Osteocyte (in vitro differentiated cells): ENCODE measurements at regions not wholly inside any gene's neighbourhood (a gene's known extent, or its start where the extent isn't known, plus 50 kb on each side); places are given as distances from the start of the nearest gene placed in this dataset.
A peak's percentile ranks its signal among the peaks of the same experiment; 100 is the strongest.

Experiments
- DNase-seq: peaks from one replicate; pipeline ENCODE4 v3.0.0; 2021; ENCODE audit warnings: mixed read lengths; ENCODE audit not compliant: unreplicated experiment; ENCODE audit errors: extremely low spot score
- H3K27ac Mint-ChIP-seq: one replicate; pipeline ENCODE4 v1.8.0; 2021; ENCODE audit warnings: mild to moderate bottlenecking, mixed read lengths; ENCODE audit not compliant: unreplicated experiment
- H3K27me3 Mint-ChIP-seq: one replicate; pipeline ENCODE4 v1.8.0; 2021; ENCODE audit warnings: mixed read lengths; ENCODE audit not compliant: unreplicated experiment
- H3K36me3 Mint-ChIP-seq: one replicate; pipeline ENCODE4 v1.8.0; 2021; ENCODE audit warnings: mixed read lengths; ENCODE audit not compliant: unreplicated experiment
- H3K4me1 Mint-ChIP-seq: one replicate; pipeline ENCODE4 v1.8.0; 2021; ENCODE audit warnings: mixed read lengths; ENCODE audit not compliant: unreplicated experiment
- H3K4me3 Mint-ChIP-seq: one replicate; pipeline ENCODE4 v1.8.0; 2021; ENCODE audit warnings: mild to moderate bottlenecking, moderate library complexity, mixed read lengths; ENCODE audit not compliant: unreplicated experiment
- H3K9me3 Mint-ChIP-seq: one replicate; pipeline ENCODE4 v1.8.0; 2021; ENCODE audit warnings: mixed read lengths; ENCODE audit not compliant: unreplicated experiment
- TF ChIP-seq, protein P1 (sequence below): fragments of 200-600 bp; sonication (generic); IDR thresholded peaks from 2 replicates; pipeline ENCODE4 v1.5.0; 2021; ENCODE audit warnings: antibody characterized with exemption, mild to moderate bottlenecking, moderate library complexity

DNA sequence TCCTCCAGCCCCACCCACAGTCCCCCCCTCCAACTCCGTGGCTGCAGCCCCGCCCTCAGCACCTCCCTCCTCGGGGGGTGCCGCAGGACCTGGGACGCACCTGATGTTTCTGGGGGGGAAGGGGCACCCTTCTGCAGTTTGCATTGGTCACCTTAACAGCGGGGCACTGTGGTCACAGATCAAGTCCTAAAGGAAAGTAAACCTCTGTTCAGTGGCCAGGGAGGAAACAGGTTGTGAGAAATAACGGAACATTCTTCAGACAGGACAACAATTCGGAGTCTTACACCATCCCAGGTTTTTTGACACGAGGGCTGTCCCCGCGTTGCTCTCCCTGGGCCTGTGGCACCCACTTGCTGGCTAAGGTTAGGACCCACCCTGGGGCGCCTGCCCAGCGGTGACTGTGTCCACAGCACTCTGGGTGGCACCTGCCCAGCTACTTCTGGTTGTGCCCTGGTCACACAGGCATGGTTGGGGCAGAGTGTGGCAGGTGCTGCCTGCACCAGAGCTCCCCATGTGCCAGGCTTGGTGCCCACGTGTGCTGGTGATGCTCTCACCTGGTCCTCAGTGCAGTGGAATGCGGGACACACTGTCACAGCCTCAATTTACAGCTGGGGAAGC lies 93.5 kb upstream of the OTOS start:
- DNase-seq: peak; percentile 79
- H3K27ac Mint-ChIP-seq: no peak overlapping the region
- H3K4me1 Mint-ChIP-seq: peaks cover 17% of the 10 kb centered on the region
- no peak overlapping the region for H3K4me3 Mint-ChIP-seq
- no peaks in the 10 kb centered on the region for H3K36me3 Mint-ChIP-seq
- TF ChIP-seq, protein P1, sequence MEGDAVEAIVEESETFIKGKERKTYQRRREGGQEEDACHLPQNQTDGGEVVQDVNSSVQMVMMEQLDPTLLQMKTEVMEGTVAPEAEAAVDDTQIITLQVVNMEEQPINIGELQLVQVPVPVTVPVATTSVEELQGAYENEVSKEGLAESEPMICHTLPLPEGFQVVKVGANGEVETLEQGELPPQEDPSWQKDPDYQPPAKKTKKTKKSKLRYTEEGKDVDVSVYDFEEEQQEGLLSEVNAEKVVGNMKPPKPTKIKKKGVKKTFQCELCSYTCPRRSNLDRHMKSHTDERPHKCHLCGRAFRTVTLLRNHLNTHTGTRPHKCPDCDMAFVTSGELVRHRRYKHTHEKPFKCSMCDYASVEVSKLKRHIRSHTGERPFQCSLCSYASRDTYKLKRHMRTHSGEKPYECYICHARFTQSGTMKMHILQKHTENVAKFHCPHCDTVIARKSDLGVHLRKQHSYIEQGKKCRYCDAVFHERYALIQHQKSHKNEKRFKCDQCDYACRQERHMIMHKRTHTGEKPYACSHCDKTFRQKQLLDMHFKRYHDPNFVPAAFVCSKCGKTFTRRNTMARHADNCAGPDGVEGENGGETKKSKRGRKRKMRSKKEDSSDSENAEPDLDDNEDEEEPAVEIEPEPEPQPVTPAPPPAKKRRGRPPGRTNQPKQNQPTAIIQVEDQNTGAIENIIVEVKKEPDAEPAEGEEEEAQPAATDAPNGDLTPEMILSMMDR: no peak
- no peaks in the 10 kb centered on the region for H3K27me3 Mint-ChIP-seq
- H3K9me3 Mint-ChIP-seq: peaks cover 12% of the 10 kb centered on the region

DNA sequence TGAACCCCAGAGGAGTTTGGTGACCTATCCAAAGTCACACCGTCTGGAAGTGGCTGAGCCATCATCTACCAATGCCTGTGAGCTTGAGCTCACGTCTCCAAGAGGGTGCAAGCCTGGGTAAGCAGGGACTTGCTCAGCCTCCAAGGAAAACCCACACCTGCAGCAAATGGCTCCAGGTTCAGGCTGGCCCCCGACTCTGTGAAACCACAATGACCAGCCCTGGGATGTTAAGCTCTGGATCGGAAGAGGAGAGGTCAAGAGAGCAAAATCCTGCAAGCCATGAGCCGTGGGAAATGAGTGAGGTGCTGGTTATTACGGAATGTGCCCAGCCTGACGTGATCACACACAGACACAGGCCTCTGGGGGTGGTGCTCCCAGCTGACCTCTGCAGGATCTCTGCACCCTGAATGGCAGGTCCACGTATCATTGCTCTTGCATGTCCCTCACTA lies 94.1 kb upstream of the OTOS start:
- no peaks in the 10 kb centered on the region for H3K36me3 Mint-ChIP-seq
- H3K27ac Mint-ChIP-seq: no peak overlapping the region
- no peaks in the 10 kb centered on the region for H3K27me3 Mint-ChIP-seq
- TF ChIP-seq, protein P1: no peak
- H3K4me1 Mint-ChIP-seq: peaks cover 17% of the 10 kb centered on the region
- H3K4me3 Mint-ChIP-seq: no peak overlapping the region
- peaks cover 11% of the 10 kb centered on the region for H3K9me3 Mint-ChIP-seq
- peak; percentile 60 for DNase-seq

DNA sequence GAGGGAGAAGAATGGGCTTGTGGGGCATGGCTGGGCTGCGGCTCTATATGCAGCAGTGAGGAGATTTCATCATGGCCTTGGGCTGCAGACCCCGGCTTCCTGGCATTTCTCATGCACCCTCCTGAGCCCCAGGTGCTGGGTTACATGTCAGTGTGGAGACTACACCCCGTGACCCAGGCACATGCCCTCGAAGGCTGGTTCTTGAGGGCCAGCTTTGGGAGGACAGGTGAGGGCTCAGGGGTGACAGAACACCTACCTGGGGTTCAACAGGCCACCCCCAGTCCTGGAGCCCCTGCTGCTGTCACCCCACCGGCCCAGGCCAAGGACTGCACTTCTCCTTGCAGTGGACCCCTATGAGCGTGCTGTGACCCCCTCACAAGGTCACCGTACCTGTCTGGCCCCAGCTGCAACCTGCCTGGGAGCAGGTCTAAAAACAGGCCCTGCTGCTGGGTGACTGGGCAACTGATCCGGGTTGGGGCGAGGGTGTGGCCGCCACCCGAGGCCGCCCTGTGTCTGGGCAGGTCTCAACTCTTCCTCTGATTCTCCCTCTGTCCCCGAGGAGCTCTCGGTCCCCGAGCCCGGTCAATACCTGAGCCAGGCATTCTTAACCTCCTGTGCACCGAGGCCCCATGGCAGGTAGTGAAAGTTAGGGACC lies 94.8 kb upstream of the OTOS start:
- no peak overlapping the region for H3K4me3 Mint-ChIP-seq
- DNase-seq: peak; percentile 83
- H3K27me3 Mint-ChIP-seq: peaks cover under 1% of the 10 kb centered on the region
- no peak overlapping the region for H3K27ac Mint-ChIP-seq
- H3K36me3 Mint-ChIP-seq: no peaks in the 10 kb centered on the region
- peaks cover 17% of the 10 kb centered on the region for H3K4me1 Mint-ChIP-seq
- peaks cover 5% of the 10 kb centered on the region for H3K9me3 Mint-ChIP-seq
- TF ChIP-seq, protein P1: no peak

DNA sequence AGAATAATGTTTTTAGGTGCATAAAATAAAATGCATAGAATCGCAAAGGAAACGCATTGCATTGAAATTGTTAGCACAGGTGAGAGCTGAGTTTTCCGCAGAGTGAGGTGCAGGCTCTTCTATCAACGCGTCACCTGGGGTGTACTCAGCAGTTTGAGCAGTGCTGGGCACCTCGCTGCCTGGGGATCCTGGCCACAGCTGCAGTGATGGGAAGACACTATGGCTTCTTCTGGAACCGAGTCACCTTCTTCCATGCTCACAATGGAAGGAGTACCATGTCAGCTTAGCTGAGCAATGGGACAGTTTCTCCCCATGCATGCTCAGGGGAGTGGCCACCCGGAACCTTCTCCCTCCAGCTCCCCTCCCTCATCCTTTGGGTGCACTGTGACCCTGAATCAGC lies 95.4 kb upstream of the OTOS start:
- no peak overlapping the region for H3K4me3 Mint-ChIP-seq
- DNase-seq: no peak
- no peak overlapping the region for H3K27ac Mint-ChIP-seq
- peaks cover 5% of the 10 kb centered on the region for H3K9me3 Mint-ChIP-seq
- no peaks in the 10 kb centered on the region for H3K36me3 Mint-ChIP-seq
- H3K4me1 Mint-ChIP-seq: peaks cover 17% of the 10 kb centered on the region
- H3K27me3 Mint-ChIP-seq: peaks cover 5% of the 10 kb centered on the region
- TF ChIP-seq, protein P1: no peak

DNA sequence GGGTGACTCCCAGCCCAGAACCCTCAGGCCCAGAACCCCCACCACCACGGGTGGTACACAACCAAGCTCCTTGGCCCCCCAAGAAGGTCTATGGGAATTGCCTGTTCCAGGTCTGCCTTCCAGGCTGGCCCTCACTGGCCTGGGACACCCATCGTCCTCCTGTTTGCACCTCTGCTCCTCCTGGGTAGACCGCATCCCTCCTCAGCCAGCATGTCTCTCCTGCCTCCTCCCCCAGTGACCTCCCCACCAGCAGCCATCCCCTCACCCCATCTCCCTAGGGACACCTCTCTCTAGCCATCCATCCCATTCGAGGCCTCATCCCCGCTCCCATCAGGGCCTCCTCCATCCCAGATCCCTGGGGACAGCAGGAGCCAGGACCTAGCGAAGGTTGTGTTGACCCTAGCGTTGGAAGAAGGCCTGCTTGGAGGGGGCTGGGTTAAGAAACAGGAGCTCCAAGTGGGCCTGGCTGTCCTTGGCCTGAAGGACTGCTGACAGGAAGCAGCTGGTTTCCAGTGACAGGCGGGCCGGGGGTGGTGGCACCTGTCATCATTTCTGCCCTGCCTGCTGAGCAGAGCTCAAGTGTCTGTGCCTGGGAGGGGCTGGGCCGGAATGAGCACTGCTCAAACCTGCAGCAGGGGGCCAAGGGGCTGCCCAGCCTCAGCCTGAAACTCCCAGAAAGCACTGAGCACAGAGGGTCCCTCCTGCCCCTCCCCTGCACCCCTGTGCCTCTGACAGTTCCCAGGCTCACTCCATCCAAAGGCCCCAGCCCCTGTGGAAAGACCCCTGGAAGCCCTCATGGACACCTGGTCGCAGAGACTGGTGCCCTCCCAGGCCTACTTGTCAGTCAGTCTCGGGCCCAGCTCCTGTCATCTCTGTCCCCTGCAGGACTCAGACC lies 96.0 kb upstream of the OTOS start:
- Mint-ChIP-seq H3K36me3 (no peaks in the 10 kb centered on the region), H3K9me3 (peaks cover 5% of the 10 kb centered on the region), H3K4me3 (no peak overlapping the region), H3K27me3 (peaks cover 10% of the 10 kb centered on the region), H3K4me1 (peaks cover 17% of the 10 kb centered on the region), H3K27ac (no peak overlapping the region)
- peak; percentile 76 for DNase-seq
- TF ChIP-seq, protein P1: no peak
